ENCODE measurements at regions not wholly inside any gene's neighbourhood (a gene's known extent, or its start where the extent isn't known, plus 50 kb on each side); places are given as distances from the start of the nearest gene placed in this dataset.

DNA sequence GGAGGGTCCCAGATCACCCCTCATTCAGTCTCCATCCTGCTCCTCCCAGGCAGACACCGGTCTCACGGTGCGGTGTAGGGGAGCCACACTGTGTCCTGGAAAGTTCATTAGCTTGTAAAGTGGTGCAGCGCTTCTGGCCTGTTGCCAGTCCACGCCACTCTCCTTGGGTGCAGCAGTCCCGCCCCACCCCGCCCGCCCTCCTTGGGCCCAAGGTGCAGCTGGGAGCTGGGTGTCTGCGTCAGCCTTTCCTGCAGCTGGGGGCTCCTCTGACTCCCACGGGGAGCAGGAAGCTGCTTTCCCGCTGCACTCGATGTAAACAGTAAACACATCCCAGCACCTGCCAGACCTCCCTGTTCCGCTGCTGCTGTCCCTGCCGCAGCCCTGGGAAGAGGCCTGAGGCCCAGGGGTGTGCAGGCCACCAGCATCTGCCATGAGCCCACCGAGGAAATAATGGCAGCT lies 53.8 kb upstream of the ASB18 start:
- DNase-seq (ENCODE audit: low spot score) = no peak

DNA sequence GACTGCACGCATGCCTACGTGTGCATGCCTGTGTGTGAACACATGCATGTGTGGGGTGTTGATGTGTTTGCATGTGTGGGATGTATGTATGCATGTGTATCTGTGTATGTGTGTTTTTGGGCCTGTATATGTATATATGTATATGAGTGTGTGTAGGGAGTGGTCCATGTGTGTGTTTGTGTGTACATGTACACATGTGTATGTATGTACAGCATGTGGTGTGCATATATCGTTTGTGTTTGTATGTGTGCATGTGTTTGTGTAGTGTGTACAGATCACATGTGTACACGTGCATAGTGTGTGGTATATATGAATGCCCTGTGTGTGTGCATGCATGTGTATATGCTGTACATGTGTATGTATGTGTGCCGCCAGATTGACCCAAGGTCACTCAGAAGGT lies 54.2 kb upstream of the ASB18 start:
- no peak for DNase-seq (ENCODE audit: low spot score)

DNA sequence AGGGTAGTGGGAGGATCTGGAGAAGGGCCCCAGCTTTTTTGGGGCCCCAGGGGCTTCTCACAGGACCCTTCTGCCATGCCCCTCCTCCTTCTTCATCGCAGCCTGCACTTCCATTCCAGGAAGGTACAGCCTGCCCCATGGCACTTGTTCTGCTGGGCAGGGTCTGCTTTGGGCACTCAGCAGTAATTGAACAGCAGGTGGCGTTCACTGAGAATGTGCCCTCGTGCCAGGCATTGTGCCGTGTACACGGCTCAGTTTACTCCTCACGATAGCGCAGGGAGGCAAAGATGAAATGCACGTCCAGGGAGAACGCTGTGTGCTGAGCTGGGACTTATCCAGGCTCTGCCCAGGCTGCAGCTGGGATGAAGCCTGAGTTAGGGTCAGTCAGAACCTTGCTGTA lies 54.8 kb upstream of the ASB18 start:
- DNase-seq (ENCODE audit: low spot score) = no peak

DNA sequence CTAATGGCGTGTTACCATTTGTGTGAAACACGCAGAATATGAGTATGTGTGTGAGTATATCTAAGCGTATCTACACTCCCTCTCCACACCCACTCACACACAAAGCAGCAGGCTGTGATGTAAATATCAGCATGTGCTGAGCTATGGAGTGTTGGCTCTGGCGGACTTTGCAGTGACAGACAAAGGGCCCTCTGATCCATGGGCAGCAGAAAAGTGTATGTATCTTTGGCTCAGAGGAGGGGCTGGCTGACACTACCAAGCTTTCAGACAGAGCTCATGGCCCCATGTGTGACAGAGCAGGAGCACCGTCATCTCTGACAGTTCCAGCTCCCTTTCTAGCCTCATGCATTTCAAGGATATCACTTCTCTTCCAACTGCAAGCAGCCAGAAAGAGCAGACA lies 57.2 kb upstream of the ASB18 start:
- no peak for DNase-seq (ENCODE audit: low spot score)

DNA sequence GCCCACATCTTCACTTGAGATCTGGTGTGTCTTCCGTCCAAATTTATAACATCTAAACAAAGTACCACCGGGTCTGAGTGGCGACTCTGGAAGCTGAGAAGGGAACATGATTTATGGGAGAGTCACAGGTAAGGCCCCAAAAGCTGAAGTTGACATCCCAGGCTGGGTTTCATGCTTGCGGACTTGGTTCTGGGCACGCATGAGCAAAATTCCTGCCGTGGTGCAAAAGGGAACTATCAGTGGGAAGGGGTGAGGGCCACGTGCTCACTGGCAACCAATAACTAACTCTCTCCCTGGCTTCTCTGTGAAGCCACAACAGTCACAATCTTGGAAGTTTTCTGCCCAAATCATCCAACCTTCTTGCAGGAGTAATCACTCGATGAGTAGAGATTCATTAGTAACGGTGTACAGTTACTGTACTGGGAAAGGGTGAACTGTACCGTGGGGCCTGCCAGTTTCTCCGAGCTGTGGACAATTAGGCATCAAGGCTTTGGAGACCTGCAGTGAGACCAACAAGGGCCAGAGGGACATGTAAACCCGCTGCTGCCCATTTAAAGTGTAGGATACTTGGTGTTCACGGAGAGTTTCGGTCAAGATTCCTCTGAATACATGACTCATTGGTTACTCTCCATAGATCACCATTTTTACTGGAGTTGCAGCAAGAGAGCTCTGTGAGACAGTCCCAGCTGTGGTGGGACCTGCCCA lies 69.4 kb upstream of the ASB18 start:
- no peak for DNase-seq (ENCODE audit: low spot score)

DNA sequence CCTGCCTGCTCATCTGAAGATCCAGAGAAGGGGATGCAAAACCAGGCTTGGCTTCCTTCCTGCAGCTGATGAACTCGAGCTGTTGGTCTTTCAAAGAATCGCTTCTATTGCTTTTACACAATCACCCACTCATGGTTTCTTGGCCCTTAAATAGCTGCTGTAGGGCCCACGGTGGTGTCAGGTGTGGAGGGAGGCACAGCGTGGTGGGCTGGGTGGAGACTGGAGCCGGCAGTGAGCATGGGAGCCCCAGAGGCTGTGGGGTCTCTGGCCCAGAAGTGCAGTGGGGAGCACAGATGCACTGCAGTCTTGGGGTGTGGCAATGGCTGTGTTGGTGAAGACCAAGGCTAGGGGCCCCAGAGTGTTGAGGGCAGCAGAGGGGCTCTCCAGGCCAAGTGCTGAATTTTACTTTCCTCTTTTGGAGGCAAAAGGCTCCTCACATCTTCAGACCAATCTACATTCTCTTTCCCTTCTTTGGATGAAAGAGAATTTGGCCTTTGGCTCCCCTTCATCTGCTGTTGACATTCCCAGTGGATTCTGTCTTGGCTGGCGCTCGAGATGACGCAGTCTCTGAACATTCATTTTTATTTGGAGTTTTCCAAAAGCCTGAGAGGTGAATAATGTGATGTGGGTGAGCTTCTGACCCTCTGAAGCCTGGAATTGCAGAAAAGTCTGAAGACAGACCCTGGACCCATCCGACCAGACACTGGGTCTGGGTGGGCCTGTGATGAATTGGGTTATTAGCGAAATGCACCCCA lies 70.1 kb upstream of the ASB18 start:
- DNase-seq (ENCODE audit: low spot score) = no peak

DNA sequence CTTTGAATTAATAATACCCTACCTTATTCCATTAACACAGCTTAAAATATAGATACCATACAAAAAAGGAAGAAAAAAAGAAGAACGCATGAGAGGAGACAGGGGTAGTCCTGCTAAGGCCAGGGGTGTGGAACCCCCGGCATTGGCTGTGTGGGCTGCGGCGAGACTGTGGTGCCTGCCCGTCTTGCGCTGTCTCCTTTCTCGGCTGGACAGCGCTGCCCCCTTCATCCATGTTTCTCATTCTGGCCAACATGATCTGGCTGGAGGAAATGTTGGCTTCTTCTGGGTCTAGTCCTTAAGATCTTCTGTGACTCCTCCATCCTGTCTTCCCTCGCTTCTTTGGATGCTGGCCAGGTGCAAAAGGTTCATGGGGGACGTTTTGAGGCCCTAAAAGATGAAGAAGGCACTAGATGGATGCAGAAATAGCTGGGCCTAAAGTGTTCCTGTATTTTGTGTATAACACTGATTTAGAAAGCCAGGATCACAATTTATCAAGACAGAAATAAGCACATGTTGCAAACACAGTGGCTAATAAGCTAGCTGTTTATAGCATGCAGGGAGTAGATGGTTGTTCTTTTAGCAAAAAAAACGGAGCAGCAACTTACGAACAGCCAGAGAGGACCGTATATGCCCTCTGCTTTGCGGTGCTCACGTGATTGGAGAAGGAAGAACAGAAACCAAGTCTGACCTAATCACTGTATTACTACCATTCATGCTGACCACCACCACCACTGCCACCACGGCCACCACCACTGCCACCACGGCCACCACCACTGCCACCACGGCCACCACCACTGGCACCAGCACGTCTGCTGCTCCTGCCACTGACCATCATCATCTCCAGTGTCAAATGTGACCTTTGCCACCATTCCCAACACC lies 71.7 kb upstream of the ASB18 start:
- no peak for DNase-seq (ENCODE audit: low spot score)

DNA sequence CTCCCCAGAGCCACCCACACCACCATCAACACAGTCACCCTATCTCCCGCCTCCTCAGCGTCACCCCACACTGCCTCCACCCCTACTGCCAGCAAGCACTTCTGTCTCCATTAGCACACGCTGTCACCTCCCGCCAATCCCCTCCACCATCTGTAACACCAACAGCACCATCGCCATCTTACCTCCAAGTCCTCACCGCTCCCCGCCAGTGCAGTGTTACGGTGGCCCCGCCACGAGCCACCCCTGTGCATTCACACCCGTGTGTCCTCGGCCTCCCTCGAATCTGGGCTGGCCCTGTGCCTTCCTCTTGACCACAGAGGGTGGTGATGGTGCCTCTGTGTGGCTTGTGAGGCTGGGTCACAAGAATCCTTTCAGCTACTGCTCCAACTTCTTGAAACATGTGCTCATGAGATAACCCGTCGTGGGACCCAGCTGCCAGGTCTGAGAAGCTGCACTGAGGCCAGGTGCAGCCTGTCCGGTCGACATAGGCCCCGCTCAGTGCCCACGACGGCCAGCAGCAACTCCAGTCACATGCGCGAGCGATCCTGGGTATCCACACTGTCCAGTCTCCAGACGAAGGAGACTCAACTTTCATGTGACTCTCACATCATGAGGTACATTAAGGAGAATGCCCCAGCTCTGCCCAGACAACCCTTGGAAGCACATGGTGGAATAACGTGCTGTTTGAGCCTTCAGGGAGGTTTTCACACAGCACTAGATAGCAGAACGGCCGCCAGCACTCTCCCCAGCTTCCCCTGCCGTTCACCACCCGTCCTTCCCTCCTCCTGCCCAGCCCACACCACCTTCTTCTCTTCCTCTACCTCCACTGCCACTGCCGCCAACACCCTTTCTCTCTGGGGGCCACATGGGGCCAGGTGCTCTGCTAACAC lies 72.6 kb upstream of the ASB18 start:
- DNase-seq (ENCODE audit: low spot score) = no peak

DNA sequence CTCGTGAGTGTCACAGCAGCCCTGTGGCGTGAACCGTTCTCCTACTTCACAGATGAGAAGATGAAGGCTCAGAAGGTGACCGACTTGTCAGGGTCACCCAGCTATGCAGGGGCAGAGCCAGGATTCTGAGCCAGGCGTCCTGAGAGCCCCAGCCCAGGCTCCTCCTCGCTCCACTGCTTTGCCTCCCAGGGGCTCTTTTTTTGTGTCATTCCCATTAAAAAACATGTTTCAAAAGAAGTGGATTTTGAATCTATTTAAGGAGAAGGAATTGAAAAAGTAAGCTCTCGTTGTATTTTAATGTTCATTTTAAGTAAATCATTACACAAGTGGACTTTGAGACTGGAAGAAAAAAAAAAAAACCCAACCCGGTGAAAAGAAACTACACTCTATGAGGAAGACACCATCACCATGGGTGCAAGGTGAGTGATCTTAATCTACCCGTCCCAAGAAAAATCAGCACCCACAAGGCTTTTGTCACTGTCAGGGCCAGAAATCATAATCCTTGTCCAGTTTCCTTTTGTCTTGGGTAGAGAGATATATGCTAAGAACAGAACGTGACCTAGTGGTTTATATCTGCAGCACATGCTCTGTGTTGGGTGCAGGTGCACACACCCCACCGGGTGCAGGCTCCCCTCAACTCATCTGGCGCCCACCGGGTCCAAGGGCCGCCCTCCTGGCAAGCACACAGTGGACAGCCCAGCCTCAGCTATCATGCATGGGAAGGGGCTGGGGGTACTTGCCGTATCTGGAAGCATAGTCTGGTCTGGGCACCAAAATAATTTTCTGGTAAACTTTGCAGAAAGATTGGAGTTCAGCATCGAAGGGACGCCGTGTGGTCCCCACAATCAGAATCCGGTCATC lies 73.5 kb upstream of the ASB18 start:
- no peak for DNase-seq (ENCODE audit: low spot score)

DNA sequence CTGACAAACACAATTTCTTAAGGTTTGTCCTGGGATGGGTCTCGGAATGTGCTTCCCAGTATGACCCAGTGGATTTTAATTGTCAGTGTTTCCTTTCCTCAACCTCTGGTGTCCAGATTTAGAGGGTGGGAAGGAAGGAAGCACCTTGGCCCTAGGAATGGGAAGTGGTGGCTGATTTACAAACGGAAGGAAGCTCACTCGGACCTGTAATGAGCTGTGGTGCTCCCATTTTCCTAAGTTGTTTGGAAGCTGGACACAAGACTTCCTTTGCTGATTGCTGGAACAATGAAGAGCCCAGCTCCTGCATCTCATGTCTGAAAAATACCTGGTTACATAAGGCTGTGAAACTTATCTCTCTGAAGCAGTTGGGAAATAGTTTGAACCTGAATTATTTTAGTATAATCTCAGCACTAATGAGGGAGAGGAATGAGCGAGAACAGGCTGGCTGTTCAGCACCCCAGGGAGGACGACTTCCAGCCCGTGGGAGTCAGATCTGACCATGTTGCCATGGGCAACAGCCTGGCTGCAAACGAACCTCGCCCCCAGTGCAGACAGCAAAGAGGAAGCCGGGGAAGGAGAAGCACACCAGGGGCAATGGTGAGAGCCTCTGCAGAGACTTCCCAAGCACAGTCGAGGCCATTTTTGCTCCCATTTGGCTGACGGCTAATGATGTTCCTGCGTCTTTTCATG lies 74.4 kb upstream of the ASB18 start:
- DNase-seq (ENCODE audit: low spot score) = no peak

DNA sequence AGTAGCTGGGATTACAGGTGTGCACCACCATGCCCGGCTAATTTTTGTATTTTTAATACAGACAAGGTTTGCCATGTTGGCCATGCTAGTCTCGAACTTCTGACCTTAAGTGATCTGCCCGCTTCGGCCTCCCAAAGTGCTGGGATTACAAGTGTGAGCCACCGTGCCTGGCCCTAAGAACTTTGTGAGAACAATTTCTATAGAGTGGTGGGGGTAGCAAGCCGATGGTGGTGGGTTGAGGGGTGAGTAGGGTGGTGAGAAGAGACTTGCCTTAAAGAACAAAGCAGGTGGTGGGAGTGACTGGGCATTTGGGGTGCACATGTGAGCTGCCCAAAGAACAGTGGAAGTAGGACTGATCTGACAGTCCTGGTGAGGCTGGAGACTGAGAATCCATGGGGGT lies 76.0 kb upstream of the ASB18 start:
- DNase-seq (ENCODE audit: low spot score) = no peak

DNA sequence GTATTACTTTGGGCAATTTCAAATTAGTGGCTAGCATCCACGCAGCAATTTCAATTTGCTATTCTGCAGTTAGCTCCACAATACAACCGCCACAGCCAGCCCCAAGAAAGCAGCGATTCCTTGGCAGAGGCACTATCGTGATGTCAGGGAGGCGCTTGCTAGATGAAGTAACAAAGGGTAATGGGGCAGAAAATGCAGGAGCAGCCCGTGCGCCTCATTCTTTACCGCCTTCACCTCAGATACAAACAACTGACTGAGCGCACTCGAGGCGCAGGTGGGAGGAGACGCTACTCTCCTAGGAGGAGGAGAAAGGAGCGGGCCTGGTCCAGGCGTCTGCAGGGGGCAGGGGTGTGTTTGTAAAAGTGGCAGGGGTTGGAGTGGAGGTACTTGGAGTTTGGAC lies 76.9 kb upstream of the ASB18 start:
- DNase-seq (ENCODE audit: low spot score) = no peak

DNA sequence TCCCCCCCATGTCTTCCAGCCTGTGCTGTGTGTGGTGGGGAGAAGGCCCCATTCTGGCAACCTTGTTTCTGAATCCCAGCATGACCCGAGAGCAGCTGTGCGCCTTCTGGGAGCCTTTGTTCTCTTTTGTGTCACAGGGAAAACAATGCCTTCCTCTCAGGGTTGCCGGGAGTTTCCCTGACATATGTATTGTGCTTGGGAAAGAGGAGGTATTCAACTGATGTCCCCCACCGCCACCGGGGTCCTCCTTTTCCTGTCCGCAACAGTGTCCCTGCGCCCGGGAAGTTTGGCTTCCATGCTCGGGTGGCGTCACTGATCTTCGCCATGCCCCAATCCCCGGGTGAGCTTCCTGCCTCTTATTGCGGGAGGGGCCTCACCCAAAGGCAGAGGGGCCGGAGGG lies 77.5 kb upstream of the ASB18 start:
- no peak for DNase-seq (ENCODE audit: low spot score)

DNA sequence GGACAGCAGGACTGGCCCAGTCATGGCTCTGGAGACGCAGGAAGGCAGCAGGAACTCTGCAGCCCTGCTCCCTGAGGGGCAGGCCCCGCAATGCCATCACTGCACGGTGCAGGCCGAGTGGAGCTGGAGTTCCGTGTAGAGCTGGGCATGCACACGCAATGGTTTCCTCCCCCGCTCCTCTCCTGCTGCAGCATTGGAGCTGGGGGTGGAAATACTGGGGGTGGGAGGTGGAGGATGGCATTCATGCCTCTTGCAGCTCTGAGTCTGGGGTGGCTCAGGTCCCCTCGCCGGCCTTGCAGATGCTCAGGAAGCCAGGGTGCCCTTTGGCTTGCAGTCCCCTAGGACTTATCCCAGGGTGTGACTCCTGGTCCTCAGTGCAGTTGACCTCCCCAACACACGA lies 78.3 kb upstream of the ASB18 start:
- no peak for DNase-seq (ENCODE audit: low spot score)

DNA sequence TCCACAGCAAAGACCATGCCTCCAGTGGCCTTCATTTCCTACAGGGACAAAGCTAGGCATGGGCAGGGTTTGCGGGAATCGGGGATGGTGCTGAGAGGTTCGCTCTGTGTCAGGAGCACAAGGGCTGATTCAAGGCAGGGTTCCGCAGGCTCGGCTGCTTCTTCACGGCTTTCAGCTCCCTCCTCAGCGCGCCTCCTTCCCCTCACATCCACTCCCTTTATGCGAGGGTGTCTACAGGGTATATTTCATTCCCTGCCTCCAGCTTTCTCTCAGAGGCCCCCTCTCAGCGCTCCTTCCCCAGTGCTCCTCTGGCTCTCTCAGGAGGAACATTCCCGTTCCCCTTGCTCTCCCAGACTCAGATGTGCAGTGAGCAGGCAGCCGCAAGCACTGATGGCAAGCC lies 78.7 kb upstream of the ASB18 start:
- DNase-seq (ENCODE audit: low spot score) = no peak

DNA sequence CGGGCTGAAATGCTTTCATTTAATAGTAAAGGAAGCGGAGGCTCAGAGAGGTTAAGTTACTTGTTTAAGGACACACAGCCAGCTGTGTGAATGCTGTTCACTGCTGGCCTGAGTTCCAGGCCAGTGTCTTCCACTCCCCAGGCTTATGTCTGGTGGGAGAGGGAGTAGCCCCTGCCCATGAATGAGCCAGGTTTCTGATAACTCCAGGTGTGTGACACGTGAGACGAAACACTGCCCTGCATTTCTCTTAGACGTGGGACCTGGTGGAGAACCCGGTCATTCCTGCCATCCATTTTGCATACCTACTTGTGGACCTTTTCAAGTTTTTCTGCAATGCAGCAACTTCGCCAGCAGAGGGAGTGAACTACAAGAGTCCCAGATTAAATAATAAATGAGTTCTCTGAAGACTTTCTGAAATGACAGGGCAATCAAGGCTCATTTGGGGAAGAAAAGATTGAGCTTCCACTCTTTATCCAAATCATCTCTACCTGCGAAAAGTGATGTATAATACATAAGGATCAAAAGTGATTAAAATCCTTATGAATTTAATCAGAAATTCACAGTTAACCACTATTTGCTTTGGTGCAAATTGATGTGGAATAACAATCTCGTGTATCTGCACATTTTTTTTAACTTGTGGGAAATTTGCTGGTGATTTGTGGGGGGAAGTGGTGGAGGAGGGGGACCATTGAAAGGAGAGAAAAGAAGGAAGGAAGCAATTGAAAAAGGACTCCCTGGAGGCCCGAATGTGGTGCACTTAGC lies 79.4 kb upstream of the ASB18 start:
- peak; percentile 67 for DNase-seq (ENCODE audit: low spot score)

DNA sequence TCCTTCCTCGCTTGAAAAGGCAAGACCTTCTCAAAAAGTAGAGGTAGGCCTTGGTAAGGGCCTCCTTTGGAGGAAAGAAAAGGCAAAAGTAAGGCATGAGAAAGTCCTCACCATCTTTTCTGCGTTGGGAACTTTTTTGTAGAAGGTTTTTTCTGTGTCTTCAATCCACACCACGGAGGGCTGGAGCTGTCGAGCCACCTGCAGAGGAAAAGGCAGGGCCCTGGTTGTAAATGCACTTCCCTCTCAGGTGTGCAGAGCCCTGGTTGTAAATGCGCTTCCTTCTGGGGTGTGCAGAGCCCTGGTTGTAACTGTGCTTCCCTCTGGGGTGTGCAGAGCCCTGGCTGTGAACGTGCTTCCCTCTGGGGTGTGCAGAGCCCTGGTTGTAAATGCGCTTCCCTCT lies 80.2 kb upstream of the ASB18 start:
- DNase-seq (ENCODE audit: low spot score) = no peak

DNA sequence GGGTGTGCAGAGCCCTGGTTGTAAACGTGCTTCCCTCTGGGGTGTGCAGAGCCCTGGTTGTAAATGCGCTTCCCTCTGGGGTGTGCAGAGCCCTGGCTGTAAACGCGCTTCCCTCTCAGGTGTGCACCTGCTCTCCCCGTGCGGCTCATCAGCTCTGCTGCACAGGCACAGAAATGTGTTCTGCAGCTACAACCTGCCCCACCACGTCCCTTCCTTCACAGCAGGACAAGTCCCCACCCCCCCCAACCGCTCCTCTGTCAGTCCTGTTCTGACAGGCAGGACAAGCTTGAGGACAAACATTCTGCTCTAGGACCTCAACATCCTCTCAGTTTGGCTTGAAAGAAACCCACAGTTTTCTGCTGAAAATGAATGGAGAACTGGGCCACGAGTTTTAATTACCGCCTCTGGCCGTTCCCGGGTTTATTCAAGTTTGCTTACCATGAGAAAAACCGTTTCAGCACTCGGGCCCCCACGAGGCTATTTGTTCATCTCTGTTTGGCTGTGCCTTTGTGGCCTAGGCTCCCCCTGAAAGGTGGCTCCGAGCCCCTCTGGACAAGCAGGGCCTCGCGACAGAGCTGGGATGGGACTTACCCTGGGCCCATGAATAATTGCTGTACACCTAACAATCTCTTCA lies 81.0 kb upstream of the ASB18 start:
- no peak for DNase-seq (ENCODE audit: low spot score)

DNA sequence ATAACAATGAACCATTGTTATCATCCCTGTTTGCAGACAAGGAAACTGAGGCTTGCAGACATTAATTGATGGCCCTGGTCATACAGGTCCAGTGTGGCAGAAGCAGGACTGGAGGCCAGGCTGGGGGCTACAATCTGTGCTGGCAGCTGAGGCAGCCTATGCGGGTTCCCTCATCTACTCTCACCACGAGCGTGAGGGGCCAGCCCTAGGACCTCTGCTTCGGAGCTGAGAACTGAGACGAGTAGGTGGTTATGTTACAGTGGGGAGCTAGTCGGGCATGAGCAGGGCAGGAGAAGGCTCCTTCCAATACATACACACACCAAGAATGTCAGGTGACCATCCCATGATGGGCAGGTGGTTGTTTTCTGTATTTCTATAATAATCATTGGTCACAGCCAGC lies 82.2 kb upstream of the ASB18 start:
- no peak for DNase-seq (ENCODE audit: low spot score)
